ENCODE measurements at regions not wholly inside any gene's neighbourhood (a gene's known extent, or its start where the extent isn't known, plus 50 kb on each side); places are given as distances from the start of the nearest gene placed in this dataset.

GRCh38 chr12:24042651-24043050 lies 93.2 kb upstream of the SOX5 start:
- Histone ChIP-seq H3K9me3 (ENCODE audit: low read length) (no peaks in the 10 kb centered on the region), H3K9ac (ENCODE audit: low read length) (no peak overlapping the region), H4K20me1 (ENCODE audit: insufficient read depth) (no peaks in the 10 kb centered on the region), H2AFZ (ENCODE audit: low read depth, low read length) (no peak overlapping the region), H3K27me3 (ENCODE audit: insufficient read depth, low read depth, low read length) (no peaks in the 10 kb centered on the region), H3K9me2 (ENCODE audit: insufficient read depth, low read length) (no peaks in the 10 kb centered on the region), H3K79me2 (replicated peaks; ENCODE audit: insufficient read depth, low read length) (no peaks in the 10 kb centered on the region), H3K4me3 (ENCODE audit: low read length) (no peak overlapping the region), H3K27ac (ENCODE audit: low read length) (no peak overlapping the region), H3K4me2 (ENCODE audit: low read length) (no peak overlapping the region), H3F3A (ENCODE audit: insufficient read depth, low read length, poor library complexity, severe bottlenecking) (no peaks in the 10 kb centered on the region), H3K36me3 (ENCODE audit: insufficient read depth, low read length) (no peaks in the 10 kb centered on the region)
- no peak for TF ChIP-seq EZH2 (IDR thresholded peaks at IDR 0.05; ENCODE audit: borderline replicate concordance, insufficient read depth, low read length, poor library complexity, severe bottlenecking)
- TF ChIP-seq RAD21 (conservative IDR thresholded peaks at IDR 0.05): no peak
- TF ChIP-seq, protein P1, sequence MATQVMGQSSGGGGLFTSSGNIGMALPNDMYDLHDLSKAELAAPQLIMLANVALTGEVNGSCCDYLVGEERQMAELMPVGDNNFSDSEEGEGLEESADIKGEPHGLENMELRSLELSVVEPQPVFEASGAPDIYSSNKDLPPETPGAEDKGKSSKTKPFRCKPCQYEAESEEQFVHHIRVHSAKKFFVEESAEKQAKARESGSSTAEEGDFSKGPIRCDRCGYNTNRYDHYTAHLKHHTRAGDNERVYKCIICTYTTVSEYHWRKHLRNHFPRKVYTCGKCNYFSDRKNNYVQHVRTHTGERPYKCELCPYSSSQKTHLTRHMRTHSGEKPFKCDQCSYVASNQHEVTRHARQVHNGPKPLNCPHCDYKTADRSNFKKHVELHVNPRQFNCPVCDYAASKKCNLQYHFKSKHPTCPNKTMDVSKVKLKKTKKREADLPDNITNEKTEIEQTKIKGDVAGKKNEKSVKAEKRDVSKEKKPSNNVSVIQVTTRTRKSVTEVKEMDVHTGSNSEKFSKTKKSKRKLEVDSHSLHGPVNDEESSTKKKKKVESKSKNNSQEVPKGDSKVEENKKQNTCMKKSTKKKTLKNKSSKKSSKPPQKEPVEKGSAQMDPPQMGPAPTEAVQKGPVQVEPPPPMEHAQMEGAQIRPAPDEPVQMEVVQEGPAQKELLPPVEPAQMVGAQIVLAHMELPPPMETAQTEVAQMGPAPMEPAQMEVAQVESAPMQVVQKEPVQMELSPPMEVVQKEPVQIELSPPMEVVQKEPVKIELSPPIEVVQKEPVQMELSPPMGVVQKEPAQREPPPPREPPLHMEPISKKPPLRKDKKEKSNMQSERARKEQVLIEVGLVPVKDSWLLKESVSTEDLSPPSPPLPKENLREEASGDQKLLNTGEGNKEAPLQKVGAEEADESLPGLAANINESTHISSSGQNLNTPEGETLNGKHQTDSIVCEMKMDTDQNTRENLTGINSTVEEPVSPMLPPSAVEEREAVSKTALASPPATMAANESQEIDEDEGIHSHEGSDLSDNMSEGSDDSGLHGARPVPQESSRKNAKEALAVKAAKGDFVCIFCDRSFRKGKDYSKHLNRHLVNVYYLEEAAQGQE (IDR thresholded peaks at IDR 0.05; ENCODE audit: borderline replicate concordance): no peak
- TF ChIP-seq, protein P2, sequence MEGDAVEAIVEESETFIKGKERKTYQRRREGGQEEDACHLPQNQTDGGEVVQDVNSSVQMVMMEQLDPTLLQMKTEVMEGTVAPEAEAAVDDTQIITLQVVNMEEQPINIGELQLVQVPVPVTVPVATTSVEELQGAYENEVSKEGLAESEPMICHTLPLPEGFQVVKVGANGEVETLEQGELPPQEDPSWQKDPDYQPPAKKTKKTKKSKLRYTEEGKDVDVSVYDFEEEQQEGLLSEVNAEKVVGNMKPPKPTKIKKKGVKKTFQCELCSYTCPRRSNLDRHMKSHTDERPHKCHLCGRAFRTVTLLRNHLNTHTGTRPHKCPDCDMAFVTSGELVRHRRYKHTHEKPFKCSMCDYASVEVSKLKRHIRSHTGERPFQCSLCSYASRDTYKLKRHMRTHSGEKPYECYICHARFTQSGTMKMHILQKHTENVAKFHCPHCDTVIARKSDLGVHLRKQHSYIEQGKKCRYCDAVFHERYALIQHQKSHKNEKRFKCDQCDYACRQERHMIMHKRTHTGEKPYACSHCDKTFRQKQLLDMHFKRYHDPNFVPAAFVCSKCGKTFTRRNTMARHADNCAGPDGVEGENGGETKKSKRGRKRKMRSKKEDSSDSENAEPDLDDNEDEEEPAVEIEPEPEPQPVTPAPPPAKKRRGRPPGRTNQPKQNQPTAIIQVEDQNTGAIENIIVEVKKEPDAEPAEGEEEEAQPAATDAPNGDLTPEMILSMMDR (IDR thresholded peaks at IDR 0.05; ENCODE audit: poor library complexity, severe bottlenecking): no peak
- no peak for TF ChIP-seq MXI1 (conservative IDR thresholded peaks at IDR 0.05; ENCODE audit: poor library complexity, severe bottlenecking)
- TF ChIP-seq TAF1 (IDR thresholded peaks at IDR 0.05; ENCODE audit: low read depth): no peak
- TF ChIP-seq EP300 (conservative IDR thresholded peaks at IDR 0.05; ENCODE audit: poor library complexity, severe bottlenecking): no peak
- TF ChIP-seq SMC3 (conservative IDR thresholded peaks at IDR 0.05; ENCODE audit: poor library complexity): no peak
- TF ChIP-seq POLR2AphosphoS5 (IDR thresholded peaks at IDR 0.05): no peak

DNA sequence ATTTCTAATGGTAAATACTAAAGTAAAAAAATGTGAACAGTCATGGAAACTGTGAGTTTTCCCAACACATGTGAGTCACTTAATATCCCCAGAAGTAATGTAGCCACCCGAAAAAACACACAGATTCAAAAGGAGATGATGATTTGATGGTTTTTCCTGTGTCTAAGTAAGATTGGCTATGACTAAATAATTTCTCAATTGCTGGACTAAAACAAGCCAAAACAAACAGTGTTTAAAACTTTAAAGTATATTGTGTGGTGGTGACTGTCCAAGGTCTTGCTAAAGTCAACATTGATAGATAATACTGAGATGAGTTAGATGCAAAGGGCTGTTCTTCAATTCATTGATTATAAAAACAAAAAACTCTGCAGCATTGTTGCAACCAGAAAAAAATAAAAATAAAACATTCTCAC lies 89.6 kb upstream of the SOX5 start:
- Histone ChIP-seq H3F3A (ENCODE audit: insufficient read depth, low read length, poor library complexity, severe bottlenecking) (no peaks in the 10 kb centered on the region), H3K4me2 (ENCODE audit: low read length) (no peak overlapping the region), H3K27ac (ENCODE audit: low read length) (no peak overlapping the region), H2AFZ (ENCODE audit: low read depth, low read length) (no peak overlapping the region), H3K36me3 (ENCODE audit: insufficient read depth, low read length) (no peaks in the 10 kb centered on the region), H3K4me3 (ENCODE audit: low read length) (no peak overlapping the region), H4K20me1 (ENCODE audit: insufficient read depth) (no peaks in the 10 kb centered on the region), H3K9ac (ENCODE audit: low read length) (no peak overlapping the region), H3K9me3 (ENCODE audit: low read length) (no peaks in the 10 kb centered on the region), H3K27me3 (ENCODE audit: insufficient read depth, low read depth, low read length) (no peaks in the 10 kb centered on the region), H3K79me2 (replicated peaks; ENCODE audit: insufficient read depth, low read length) (no peaks in the 10 kb centered on the region), H3K9me2 (ENCODE audit: insufficient read depth, low read length) (no peaks in the 10 kb centered on the region)
- no peak for TF ChIP-seq EZH2 (IDR thresholded peaks at IDR 0.05; ENCODE audit: borderline replicate concordance, insufficient read depth, low read length, poor library complexity, severe bottlenecking)
- TF ChIP-seq POLR2AphosphoS5 (IDR thresholded peaks at IDR 0.05): no peak
- no peak for TF ChIP-seq EP300 (conservative IDR thresholded peaks at IDR 0.05; ENCODE audit: poor library complexity, severe bottlenecking)
- no peak for TF ChIP-seq RAD21 (conservative IDR thresholded peaks at IDR 0.05)
- TF ChIP-seq SMC3 (conservative IDR thresholded peaks at IDR 0.05; ENCODE audit: poor library complexity): no peak
- no peak for TF ChIP-seq MXI1 (conservative IDR thresholded peaks at IDR 0.05; ENCODE audit: poor library complexity, severe bottlenecking)
- TF ChIP-seq TAF1 (IDR thresholded peaks at IDR 0.05; ENCODE audit: low read depth): no peak
- TF ChIP-seq, protein P2 (IDR thresholded peaks at IDR 0.05; ENCODE audit: poor library complexity, severe bottlenecking): no peak
- TF ChIP-seq, protein P1 (IDR thresholded peaks at IDR 0.05; ENCODE audit: borderline replicate concordance): no peak
